Lung (tissue), 11 donors: ENCODE measurements at regions not wholly inside any gene's neighbourhood (a gene's known extent, or its start where the extent isn't known, plus 50 kb on each side); places are given as distances from the start of the nearest gene placed in this dataset.

ENCODE experiments used
- ATAC-seq: fragments of 200-7000 bp; cut with Tn5 transposase; one replicate; pipeline ENCODE4 v1.9.1; 2020; ENCODE audit warnings: moderate number of reproducible peaks; ENCODE audit not compliant: insufficient read depth, low FRiP score
- DNase-seq, 3 donors: peaks; one replicate each; pipeline ENCODE4 v3.0.0-alpha.2; 2013 to 2017
- H3K27ac ChIP-seq, 2 donors: one replicate each; pipeline ENCODE4 v1.5.1; 2013; ENCODE audit warnings: mild to moderate bottlenecking in 2 of 2, moderate library complexity in 2 of 2, control low read depth in 1 of 2, inconsistent platforms in 1 of 2, low read depth in 1 of 2, low read length in 1 of 2
- H3K27me3 ChIP-seq, 3 donors: one replicate each; pipeline ENCODE4 v1.5.1; 2013; ENCODE audit warnings: low read length in 2 of 3; ENCODE audit not compliant: control insufficient read depth in 3 of 3, insufficient read depth in 3 of 3
- H3K36me3 ChIP-seq, 4 donors: one replicate each; pipeline ENCODE4 v1.5.1; 2013; ENCODE audit warnings: low read length in 4 of 4, mild to moderate bottlenecking in 1 of 4, moderate library complexity in 1 of 4; ENCODE audit not compliant: control insufficient read depth in 4 of 4, insufficient read depth in 4 of 4
- H3K4me1 ChIP-seq, 5 donors: one replicate each; pipeline ENCODE4 v1.5.1; 2013; ENCODE audit warnings: low read length in 5 of 5, mild to moderate bottlenecking in 2 of 5, moderate library complexity in 1 of 5; ENCODE audit not compliant: control insufficient read depth in 5 of 5, insufficient read depth in 5 of 5
- H3K4me3 ChIP-seq: one replicate; pipeline ENCODE4 v1.5.1; 2013; ENCODE audit warnings: mild to moderate bottlenecking, control low read depth, moderate library complexity
- H3K9ac ChIP-seq, 2 donors: one replicate each; pipeline ENCODE4 v1.5.1; 2013; ENCODE audit warnings: low read length in 2 of 2, control low read depth in 1 of 2; ENCODE audit not compliant: insufficient read depth in 1 of 2
- H3K9me3 ChIP-seq, 4 donors: one replicate each; pipeline ENCODE4 v1.5.1; 2013; ENCODE audit warnings: low read length in 3 of 4, mild to moderate bottlenecking in 1 of 4, moderate library complexity in 1 of 4; ENCODE audit not compliant: control insufficient read depth in 4 of 4, insufficient read depth in 3 of 4
- WGBS, 2 donors: extraction: QIAGEN DNeasy Blood & Tissue Kit; methylation state at CpG; one replicate each; pipeline ENCODE4 v1.1.7; 2013; 5-methylcytosine and 5-hydroxymethylcytosine counted together
- TF ChIP-seq, protein P1 (sequence below): IDR thresholded peaks from 2 replicates; pipeline ENCODE4 v1.5.1; 2012; ENCODE audit warnings: mild to moderate bottlenecking; ENCODE audit errors: control extremely low read depth, extremely low read depth
- donor health status: control.
- donor health status: control.
- donor health status: Bipolar disorder and iron deficiency.
- donor health status: healthy.
- donor health status: DM: yes; HTN: yes; CAD: no.

DNA sequence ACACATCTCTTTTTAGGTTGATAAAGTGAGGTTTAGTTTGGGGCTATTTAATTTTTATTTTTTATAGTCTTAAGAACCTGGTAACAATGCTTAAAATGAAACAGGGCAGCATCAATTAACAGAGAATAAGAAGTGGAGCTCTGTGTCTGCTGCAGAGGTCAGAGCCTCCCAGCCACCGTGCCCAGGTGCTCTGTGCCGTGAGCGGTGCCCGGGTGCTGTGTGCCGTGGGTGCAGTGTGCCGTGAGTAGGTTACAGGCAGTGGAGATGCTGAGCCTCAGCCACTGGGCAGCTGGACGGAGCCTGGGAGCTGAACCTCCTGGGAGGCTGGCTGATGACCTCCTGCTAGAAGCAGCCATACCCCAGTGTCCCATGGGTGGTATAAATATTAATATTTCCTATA lies 250.0 kb downstream of the KLF6 start:
- peaks cover 0 to 2% (median 0%) of the 10 kb centered on the region in 4 donors for H3K9me3 ChIP-seq

DNA sequence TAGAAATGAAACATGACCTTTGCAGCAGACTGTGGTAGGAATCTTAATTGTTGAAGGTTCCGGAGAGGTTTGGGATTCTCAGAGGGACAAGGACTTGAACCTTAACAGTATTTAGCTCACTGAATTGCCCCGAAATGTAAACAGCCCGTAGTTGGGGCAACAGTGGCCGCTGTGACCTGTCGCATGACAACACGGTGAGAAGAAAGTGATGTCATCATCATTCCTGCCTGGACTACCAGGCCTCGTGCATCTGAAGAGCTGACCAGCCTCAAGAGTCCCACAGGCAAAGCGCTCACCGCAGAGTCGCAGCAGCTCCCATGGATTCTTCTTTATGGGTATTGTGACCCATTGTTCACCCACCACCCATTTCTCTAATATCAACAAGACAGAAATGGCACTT lies 250.6 kb downstream of the KLF6 start:
- DNase-seq = no peak
- WGBS, 2 donors = 93 to 94% methylated on average over 10 of the region's 10 CpGs
- Histone ChIP-seq H3K9me3 (peaks cover 0 to 2% (median 0%) of the 10 kb centered on the region in 4 donors), H3K4me3 (no peak overlapping the region), H3K36me3 (no peaks in the 10 kb centered on the region), H3K27ac (no peak overlapping the region), H3K4me1 (peaks cover 0 to 13% (median 3%) of the 10 kb centered on the region in 5 donors), H3K27me3 (no peaks in the 10 kb centered on the region), H3K9ac (no peak overlapping the region)
- no peak for ATAC-seq
- TF ChIP-seq, protein P1, sequence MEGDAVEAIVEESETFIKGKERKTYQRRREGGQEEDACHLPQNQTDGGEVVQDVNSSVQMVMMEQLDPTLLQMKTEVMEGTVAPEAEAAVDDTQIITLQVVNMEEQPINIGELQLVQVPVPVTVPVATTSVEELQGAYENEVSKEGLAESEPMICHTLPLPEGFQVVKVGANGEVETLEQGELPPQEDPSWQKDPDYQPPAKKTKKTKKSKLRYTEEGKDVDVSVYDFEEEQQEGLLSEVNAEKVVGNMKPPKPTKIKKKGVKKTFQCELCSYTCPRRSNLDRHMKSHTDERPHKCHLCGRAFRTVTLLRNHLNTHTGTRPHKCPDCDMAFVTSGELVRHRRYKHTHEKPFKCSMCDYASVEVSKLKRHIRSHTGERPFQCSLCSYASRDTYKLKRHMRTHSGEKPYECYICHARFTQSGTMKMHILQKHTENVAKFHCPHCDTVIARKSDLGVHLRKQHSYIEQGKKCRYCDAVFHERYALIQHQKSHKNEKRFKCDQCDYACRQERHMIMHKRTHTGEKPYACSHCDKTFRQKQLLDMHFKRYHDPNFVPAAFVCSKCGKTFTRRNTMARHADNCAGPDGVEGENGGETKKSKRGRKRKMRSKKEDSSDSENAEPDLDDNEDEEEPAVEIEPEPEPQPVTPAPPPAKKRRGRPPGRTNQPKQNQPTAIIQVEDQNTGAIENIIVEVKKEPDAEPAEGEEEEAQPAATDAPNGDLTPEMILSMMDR = no peak

More for the DNA sequence above, 250.0 kb downstream of the KLF6 start:
- Histone ChIP-seq H3K27me3 (no peaks in the 10 kb centered on the region), H3K4me3 (no peak overlapping the region), H3K9ac (no peak overlapping the region), H3K27ac (no peak overlapping the region), H3K36me3 (no peaks in the 10 kb centered on the region), H3K4me1 (peaks cover 0 to 13% (median 3%) of the 10 kb centered on the region in 5 donors)
- WGBS, 2 donors = 92 to 97% methylated on average over 7 of the region's 7 CpGs
- ATAC-seq = no peak
- DNase-seq = no peak
- TF ChIP-seq, protein P1 = no peak

DNA sequence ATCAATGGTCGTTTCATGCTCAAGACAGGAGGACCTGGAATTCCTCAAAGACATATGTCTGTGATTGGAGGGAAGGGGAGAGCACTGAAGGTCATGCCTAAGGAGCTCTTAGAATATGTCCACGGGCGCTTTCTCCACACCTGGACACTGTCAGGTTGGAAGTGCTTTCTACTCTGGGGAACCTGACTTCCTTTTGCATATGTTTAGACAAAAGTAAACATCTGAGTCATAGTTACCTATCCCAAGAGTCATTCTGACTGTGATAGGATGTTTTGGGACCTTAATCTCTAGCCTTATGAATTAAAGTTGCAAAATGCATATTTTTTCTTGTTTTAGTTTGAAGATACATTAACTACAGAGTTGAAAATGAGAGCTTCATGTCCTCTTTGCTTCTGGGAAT lies 251.7 kb downstream of the KLF6 start:
- no peak overlapping the region for H3K4me3 ChIP-seq
- DNase-seq (no peak), ATAC-seq (no peak)
- no peak overlapping the region for H3K9ac ChIP-seq
- TF ChIP-seq, protein P1 = no peak
- H3K27ac ChIP-seq = no peak overlapping the region
- no peaks in the 10 kb centered on the region for H3K36me3 ChIP-seq
- peaks cover 0 to 5% (median 3%) of the 10 kb centered on the region in 5 donors for H3K4me1 ChIP-seq
- peaks cover 0 to 2% (median 0%) of the 10 kb centered on the region in 4 donors for H3K9me3 ChIP-seq
- no peaks in the 10 kb centered on the region for H3K27me3 ChIP-seq
- 80 to 93% methylated on average over 3 of the region's 3 CpGs for WGBS, 2 donors

DNA sequence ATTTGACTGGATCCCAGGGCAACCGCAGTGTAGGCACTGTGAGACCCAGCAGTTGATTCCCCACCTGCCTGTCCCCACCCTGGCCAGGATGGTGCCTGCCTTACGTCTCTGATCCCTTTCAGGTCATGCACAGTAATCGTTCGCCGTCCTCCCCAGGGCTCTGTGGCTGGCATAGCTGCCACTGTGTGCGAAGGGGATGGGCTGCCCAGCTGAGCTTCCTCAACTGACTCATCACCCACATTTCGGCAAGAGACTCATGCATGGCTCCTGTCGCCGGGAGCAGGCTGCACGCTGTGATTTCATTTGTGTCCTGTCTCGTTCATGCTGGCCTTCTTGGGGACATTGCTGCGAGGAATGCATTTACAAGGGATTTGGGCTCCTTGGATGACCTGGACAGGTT lies 252.4 kb downstream of the KLF6 start:
- Histone ChIP-seq H3K4me1 (peaks cover 0 to 4% (median 3%) of the 10 kb centered on the region in 5 donors), H3K9me3 (peaks cover 0 to 2% (median 0%) of the 10 kb centered on the region in 4 donors), H3K36me3 (no peaks in the 10 kb centered on the region), H3K27me3 (no peaks in the 10 kb centered on the region), H3K4me3 (no peak overlapping the region), H3K27ac (no peak overlapping the region), H3K9ac (no peak overlapping the region)
- ATAC-seq (no peak), DNase-seq (no peak)
- 91 to 94% methylated on average over 12 of the region's 12 CpGs for WGBS, 2 donors
- TF ChIP-seq, protein P1 = no peak
